HG02623 (cell line): ENCODE measurements at regions not wholly inside any gene's neighbourhood (a gene's known extent, or its start where the extent isn't known, plus 50 kb on each side); places are given as distances from the start of the nearest gene placed in this dataset.
"Not testable (repeated sequence)": the region's sequence is repeated elsewhere in the genome, so short reads cannot be mapped to it uniquely, and the experiment has no call there.

Experiments
- ATAC-seq: cut with Tn5 transposase; IDR thresholded peaks from one replicate; pipeline ENCODE4 v1.9.1; 2021; ENCODE audit warnings: moderate library complexity; ENCODE audit not compliant: unreplicated experiment

GRCh38 chr1:229856009-229856650, 210.9 kb upstream of the GALNT2 start:
- ATAC-seq: peak; percentile 98

GRCh38 chr1:229857585-229857984, 209.5 kb upstream of the GALNT2 start:
- no peak for ATAC-seq

- no peak for ATAC-seq
Observed at GRCh38 chr1:229859026-229859425, 208.0 kb upstream of the GALNT2 start.

- no peak for ATAC-seq
Observed at GRCh38 chr1:229860926-229861325, 206.1 kb upstream of the GALNT2 start.

GRCh38 chr1:229862017-229862774, 204.8 kb upstream of the GALNT2 start:
- ATAC-seq: no peak

- ATAC-seq: no peak
Observed at GRCh38 chr1:229863651-229864545, 203.1 kb upstream of the GALNT2 start.

- ATAC-seq: no peak
Observed at GRCh38 chr1:229864686-229865230, 202.3 kb upstream of the GALNT2 start.

- not testable (repeated sequence) for ATAC-seq
Observed at GRCh38 chr1:229865321-229865720, 201.7 kb upstream of the GALNT2 start.

- ATAC-seq: no peak
Observed at GRCh38 chr1:229867726-229868125, 199.3 kb upstream of the GALNT2 start.

GRCh38 chr1:229869240-229869639, 197.8 kb upstream of the GALNT2 start:
- ATAC-seq: no peak

- ATAC-seq: no peak
Observed at GRCh38 chr1:229869687-229870086, 197.4 kb upstream of the GALNT2 start.

- no peak for ATAC-seq
Observed at GRCh38 chr1:229870381-229870780, 196.7 kb upstream of the GALNT2 start.

- ATAC-seq: no peak
Observed at GRCh38 chr1:229871078-229871676, 195.9 kb upstream of the GALNT2 start.

- ATAC-seq: no peak
Observed at GRCh38 chr1:229874136-229874535, 192.9 kb upstream of the GALNT2 start.

- ATAC-seq: no peak
Observed at GRCh38 chr1:229874609-229875008, 192.4 kb upstream of the GALNT2 start.

- ATAC-seq: no peak
Observed at GRCh38 chr1:229875086-229875485, 192.0 kb upstream of the GALNT2 start.

GRCh38 chr1:229879746-229880145, 187.3 kb upstream of the GALNT2 start:
- no peak for ATAC-seq

GRCh38 chr1:229880271-229881170, 186.5 kb upstream of the GALNT2 start:
- no peak for ATAC-seq

GRCh38 chr1:229882621-229883020, 184.4 kb upstream of the GALNT2 start:
- ATAC-seq: no peak
